ENCODE measurements at regions not wholly inside any gene's neighbourhood (a gene's known extent, or its start where the extent isn't known, plus 50 kb on each side); places are given as distances from the start of the nearest gene placed in this dataset.

DNA sequence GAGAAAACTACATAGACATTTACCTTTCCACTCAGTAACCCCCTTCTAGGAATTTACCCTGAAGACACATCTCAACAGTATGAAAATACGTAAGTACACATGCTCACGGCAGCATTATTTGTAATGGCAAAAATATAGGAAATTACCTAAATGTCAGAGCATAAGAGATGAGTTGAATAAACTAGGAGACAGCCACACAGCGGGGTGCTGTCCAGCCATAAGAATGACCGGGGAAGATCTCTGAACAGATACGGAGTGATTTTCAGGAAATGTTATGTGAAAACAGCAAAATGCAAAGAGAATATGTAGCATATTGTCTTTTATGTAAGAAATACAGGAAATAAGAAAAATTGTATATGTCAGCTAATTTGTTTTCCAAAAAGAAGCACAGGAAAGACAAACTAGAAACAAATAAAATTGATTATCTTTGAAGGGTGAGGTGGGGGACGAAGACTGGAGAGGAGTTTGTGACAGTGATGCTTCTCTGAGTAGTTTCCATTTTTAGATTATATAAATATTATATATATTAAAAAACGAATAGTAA, 195.4 kb downstream of the HAUS1 start:
- Histone ChIP-seq H3K36me3 (ENCODE audit: insufficient read depth, low read length) (no peaks in the 10 kb centered on the region), H3K9ac (ENCODE audit: low read depth, low read length) (no peak overlapping the region), H3K9me3 (ENCODE audit: control insufficient read depth, insufficient read depth, low read length) (peaks cover 6% of the 10 kb centered on the region; the same call in 1 of the 2 replicates), H3K4me1 (ENCODE audit: insufficient read depth, low read length) (no peaks in the 10 kb centered on the region)

DNA sequence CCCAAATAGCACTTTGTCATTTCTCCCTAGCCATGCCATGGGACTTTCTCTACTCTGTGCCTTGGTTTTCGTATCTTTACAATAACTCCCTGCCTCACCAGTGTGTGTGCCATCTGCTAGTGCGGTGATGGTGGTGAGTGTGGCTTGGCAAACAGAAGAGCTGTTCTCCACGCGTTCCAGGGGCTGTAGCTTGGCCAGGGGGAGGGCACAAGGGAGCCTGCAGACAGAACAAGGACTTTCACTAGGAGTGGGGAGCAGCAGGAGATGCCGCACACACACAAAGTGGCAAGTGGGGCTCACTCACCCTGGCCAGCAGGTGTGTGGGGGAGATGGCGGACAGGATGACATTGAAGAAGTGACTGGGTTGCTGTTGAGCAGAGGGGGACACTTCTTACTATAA, 196.9 kb downstream of the HAUS1 start:
- Histone ChIP-seq H3K36me3 (ENCODE audit: insufficient read depth, low read length) (no peaks in the 10 kb centered on the region), H3K4me1 (ENCODE audit: insufficient read depth, low read length) (no peaks in the 10 kb centered on the region), H3K9ac (ENCODE audit: low read depth, low read length) (no peak overlapping the region), H3K9me3 (ENCODE audit: control insufficient read depth, insufficient read depth, low read length) (peaks cover 7% of the 10 kb centered on the region)

DNA sequence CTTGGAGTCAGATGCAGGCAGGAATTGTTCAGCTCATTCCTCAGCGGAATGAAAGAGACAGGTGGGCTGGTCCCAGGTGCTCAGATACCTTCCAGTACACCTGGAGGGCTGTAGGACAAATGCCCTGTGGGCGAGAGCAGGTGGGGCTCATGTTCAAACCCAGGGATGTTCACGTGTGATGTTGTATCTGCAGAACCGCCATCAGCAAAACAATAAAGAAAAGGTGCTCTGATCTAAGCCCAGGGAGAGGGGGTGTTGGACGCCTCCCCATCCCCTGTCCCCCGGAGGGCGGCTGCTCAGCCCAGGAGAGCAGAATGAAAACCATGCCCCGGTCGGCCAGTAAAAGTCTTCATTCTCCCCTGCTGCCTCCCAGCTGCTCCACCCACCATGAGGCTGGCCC, 197.4 kb downstream of the HAUS1 start:
- Histone ChIP-seq H3K4me1 (ENCODE audit: insufficient read depth, low read length) (no peaks in the 10 kb centered on the region), H3K9me3 (ENCODE audit: control insufficient read depth, insufficient read depth, low read length) (peaks cover 12% of the 10 kb centered on the region), H3K36me3 (ENCODE audit: insufficient read depth, low read length) (no peaks in the 10 kb centered on the region), H3K9ac (ENCODE audit: low read depth, low read length) (no peak overlapping the region)

DNA sequence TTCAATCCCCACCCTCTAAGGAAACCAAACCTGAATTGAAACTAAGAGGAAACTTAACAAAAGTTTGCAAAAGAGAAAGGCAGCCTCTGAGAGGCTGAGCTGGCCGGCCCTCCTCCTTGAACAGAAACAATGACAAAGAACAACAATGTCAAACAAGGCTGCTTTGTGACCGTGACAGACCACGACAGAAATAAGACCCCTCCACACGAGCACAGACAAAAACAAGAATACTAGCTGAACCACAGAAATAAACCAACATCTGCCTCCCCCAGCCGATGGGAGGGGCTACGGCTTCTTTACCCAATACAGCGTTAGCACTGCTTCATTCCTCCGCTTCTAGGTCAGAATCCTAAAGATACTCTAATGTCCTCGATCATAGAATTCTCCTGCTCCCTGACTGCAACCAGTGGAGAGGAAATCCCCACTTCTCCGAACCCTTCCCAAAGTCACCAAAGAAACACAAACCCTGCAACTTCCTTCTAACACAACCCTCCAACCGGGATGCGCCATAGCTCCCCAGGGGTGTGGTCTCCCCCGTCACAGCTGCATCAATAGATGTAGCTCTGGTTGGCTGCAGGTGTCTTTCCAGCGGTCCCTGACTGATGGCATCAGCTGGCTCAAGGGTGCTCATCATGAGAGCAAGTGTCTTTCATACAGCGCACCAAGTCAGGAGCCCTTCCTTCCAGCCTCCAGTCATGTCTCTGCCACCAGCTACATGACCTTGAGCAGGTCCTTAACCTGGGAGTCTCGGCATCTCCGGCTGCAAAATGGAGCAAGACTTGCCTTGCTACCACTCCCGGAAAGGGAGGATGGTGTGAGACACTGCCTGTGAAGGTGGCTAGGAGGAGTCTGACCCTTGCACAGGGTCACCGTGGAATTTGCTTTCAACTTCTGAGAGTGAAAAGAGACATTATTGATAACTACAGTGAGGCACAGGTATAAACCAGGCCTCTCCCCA, 198.6 kb downstream of the HAUS1 start:
- H3K4me1 ChIP-seq (ENCODE audit: insufficient read depth, low read length) = no peaks in the 10 kb centered on the region
- no peaks in the 10 kb centered on the region for H3K36me3 ChIP-seq (ENCODE audit: insufficient read depth, low read length)
- no peak overlapping the region for H3K9ac ChIP-seq (ENCODE audit: low read depth, low read length)
- H3K9me3 ChIP-seq (ENCODE audit: control insufficient read depth, insufficient read depth, low read length) = peaks cover 12% of the 10 kb centered on the region

DNA sequence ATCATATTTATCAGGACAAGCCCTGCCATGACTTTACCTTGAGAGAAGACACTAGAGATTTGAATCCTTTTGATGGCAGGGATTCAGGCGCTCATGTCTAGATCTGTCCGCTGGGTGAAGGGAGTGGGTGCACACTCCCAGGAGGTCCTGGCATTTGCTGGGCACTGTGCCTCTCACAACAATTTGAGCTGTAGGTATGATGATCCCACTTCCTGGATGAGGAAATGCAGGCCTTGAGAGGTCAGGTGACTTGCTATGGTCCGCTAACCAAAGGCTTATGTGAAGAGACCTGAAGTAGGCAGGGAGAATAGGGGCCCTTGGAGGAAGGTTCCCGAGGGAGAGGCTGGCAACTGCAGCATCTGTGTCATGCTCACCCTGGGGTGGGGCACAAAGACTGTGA, 206.1 kb downstream of the HAUS1 start:
- no peak overlapping the region for H3K9ac ChIP-seq (ENCODE audit: low read depth, low read length)
- peaks cover 5% of the 10 kb centered on the region; the same call in 1 of the 2 replicates for H3K9me3 ChIP-seq (ENCODE audit: control insufficient read depth, insufficient read depth, low read length)
- no peaks in the 10 kb centered on the region for H3K4me1 ChIP-seq (ENCODE audit: insufficient read depth, low read length)
- H3K36me3 ChIP-seq (ENCODE audit: insufficient read depth, low read length) = no peaks in the 10 kb centered on the region

DNA sequence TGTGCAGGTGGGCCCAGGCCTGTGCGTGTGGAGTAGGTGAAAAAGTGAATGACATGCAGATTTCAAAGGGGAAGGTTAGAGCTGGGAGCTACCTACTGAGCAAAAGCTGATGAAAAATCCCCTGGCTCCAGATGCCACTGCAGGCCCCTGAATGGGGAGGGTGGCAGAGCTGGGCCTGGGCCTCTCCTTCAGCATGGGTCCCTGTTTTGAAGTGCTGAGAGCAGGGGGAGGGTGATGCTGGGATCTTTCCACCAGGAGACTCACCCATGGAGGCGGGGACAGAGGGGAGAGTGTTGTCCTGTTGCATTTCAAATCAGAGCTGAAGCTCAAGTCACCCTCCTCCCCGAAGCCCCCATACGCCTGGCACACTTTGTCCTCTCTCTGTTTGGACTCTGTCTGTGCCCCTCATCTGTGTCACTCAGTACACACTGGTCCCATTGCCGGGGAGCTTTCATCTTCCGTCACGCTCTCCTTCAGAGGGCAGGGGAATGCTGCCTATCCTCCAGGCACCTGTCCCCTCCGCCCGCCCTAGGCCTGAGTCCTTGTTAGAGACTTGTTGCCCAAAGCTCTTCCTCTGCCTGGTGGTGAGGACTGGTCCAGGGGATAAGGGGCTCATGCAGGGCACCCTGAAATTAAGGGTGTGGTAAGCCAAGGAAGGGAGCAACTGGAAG, 206.6 kb downstream of the HAUS1 start:
- H3K4me1 ChIP-seq (ENCODE audit: insufficient read depth, low read length) = no peaks in the 10 kb centered on the region
- peaks cover 5% of the 10 kb centered on the region; the same call in 1 of the 2 replicates for H3K9me3 ChIP-seq (ENCODE audit: control insufficient read depth, insufficient read depth, low read length)
- H3K36me3 ChIP-seq (ENCODE audit: insufficient read depth, low read length) = no peaks in the 10 kb centered on the region
- H3K9ac ChIP-seq (ENCODE audit: low read depth, low read length) = no peak overlapping the region

DNA sequence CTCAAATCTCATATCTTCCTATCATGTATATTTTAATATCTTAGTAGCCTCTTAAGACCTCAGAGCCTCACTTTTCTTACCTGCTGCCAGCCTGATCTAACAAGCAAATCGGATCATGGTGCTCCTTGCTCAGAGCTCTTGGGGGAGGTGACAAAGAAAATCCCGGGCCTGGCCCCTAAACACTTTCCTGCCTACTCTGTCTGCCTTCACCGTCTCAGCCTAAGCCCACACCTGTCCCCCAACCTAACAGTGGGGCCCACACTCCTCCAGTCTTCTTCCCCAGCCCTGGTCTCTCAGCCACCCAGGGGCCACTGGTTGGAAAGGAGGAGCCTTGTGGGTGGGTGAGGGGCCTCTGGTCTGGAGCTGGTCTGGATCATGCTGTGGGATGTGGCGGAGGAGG, 207.3 kb downstream of the HAUS1 start:
- peaks cover under 1% of the 10 kb centered on the region; the same call in 1 of the 2 replicates for H3K9me3 ChIP-seq (ENCODE audit: control insufficient read depth, insufficient read depth, low read length)
- no peaks in the 10 kb centered on the region for H3K4me1 ChIP-seq (ENCODE audit: insufficient read depth, low read length)
- H3K36me3 ChIP-seq (ENCODE audit: insufficient read depth, low read length) = no peaks in the 10 kb centered on the region
- H3K9ac ChIP-seq (ENCODE audit: low read depth, low read length) = no peak overlapping the region

DNA sequence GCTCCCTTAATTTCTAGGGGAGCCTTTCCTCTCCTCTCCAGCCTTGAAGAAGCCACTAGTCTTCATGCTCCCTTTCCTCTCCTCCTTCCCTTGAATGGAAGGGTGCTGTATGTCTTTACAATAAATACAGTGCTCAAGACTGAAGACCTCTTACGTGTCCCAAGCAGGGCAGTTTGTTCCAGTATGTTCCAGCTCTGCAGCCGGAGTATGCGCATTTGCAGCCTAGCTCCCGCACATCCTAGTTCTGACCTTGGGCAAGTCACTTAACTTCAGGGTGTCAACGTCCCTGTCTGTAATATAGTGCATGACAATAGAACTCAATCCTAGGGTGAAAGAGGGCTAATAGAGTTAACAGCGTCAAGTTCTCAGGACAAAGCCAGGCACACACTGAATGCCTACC, 208.0 kb downstream of the HAUS1 start:
- Histone ChIP-seq H3K9ac (ENCODE audit: low read depth, low read length) (no peak overlapping the region), H3K4me1 (ENCODE audit: insufficient read depth, low read length) (no peaks in the 10 kb centered on the region), H3K36me3 (ENCODE audit: insufficient read depth, low read length) (no peaks in the 10 kb centered on the region), H3K9me3 (ENCODE audit: control insufficient read depth, insufficient read depth, low read length) (no peaks in the 10 kb centered on the region)

DNA sequence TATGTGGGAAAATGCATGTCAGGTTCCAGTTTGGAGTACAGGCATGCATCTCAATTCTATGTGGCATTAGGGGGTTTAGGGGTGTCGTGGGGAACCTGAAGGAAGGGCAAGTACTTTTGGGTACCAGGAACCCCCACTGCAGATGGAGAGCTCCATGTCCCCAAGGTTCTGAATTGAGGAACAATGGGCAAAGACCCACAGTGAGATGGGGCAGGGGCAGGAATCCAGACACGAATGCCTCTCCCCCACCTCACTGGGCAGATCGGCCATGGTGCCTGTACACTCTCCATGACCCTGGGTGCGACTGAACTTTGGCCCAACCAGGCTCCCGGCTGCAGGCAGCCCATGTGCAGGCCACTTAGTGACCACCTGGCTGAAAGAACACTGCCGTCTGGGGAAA, 209.3 kb downstream of the HAUS1 start:
- Histone ChIP-seq H3K4me1 (ENCODE audit: insufficient read depth, low read length) (no peaks in the 10 kb centered on the region), H3K9ac (ENCODE audit: low read depth, low read length) (no peak overlapping the region), H3K9me3 (ENCODE audit: control insufficient read depth, insufficient read depth, low read length) (no peaks in the 10 kb centered on the region), H3K36me3 (ENCODE audit: insufficient read depth, low read length) (no peaks in the 10 kb centered on the region)

DNA sequence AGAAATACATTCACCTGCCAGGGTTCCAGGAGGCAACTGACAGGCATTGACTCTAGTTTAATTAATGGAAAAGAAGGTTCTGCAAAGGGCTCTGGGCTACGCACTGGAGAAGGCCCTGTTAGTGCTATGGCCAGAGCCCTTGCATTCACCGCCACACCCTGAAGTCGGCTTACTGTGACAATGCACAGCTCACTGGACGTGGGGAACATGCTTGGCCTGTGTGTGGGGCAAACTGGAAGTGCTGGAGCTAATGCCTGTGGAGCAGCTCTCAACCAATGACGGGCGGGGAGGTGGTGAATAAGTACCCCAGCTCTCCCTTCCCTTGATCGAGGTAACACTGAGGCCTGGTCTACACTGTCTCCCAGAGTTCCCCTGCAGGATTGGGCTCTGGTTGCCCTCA, 209.8 kb downstream of the HAUS1 start:
- Histone ChIP-seq H3K9ac (ENCODE audit: low read depth, low read length) (no peak overlapping the region), H3K36me3 (ENCODE audit: insufficient read depth, low read length) (no peaks in the 10 kb centered on the region), H3K4me1 (ENCODE audit: insufficient read depth, low read length) (no peaks in the 10 kb centered on the region), H3K9me3 (ENCODE audit: control insufficient read depth, insufficient read depth, low read length) (no peaks in the 10 kb centered on the region)

DNA sequence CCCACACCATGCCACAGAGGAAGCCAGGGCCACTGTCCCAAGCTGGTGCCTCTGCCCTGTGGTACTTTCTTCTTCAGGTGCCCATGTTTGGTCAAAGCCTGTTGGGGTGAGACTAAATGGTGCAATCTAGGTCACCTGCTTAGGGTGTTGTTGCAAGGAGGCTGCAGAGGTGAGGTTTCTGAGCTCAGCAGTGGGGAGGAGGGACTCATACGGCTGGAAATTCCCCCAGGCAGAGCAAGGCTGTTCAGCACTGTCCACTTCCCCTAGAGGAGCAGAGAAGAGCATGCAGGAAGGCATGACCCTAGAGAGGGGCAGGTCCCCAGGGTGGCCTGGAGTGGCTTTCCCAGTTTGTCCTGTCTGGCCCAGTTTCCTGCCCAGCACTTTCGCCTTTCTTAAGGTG, 211.0 kb downstream of the HAUS1 start:
- Histone ChIP-seq H3K36me3 (ENCODE audit: insufficient read depth, low read length) (no peaks in the 10 kb centered on the region), H3K9me3 (ENCODE audit: control insufficient read depth, insufficient read depth, low read length) (no peaks in the 10 kb centered on the region), H3K4me1 (ENCODE audit: insufficient read depth, low read length) (no peaks in the 10 kb centered on the region), H3K9ac (ENCODE audit: low read depth, low read length) (no peak overlapping the region)

DNA sequence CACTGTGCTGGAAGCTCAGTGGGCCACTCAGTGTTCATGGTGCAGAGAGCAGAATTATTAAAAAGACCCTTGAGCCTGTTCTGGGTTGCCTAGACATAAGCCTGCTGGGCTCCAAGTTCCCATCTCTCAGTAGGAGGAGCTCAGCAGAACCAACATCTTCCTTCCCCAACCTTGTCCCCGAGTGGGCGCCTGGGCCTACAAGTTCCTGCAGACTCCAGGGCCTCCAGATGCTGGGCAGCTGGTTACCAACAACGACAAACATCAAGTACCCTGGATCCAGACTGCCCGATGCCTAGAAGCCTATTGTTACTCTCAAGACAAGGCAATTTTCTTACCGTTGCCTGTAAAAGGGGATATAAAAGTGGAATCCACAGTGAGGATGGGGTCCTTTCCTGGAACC, 214.2 kb downstream of the HAUS1 start:
- peaks cover 15% of the 10 kb centered on the region for H3K4me1 ChIP-seq (ENCODE audit: insufficient read depth, low read length)
- H3K9ac ChIP-seq (ENCODE audit: low read depth, low read length) = no peak overlapping the region
- no peaks in the 10 kb centered on the region for H3K36me3 ChIP-seq (ENCODE audit: insufficient read depth, low read length)
- no peaks in the 10 kb centered on the region for H3K9me3 ChIP-seq (ENCODE audit: control insufficient read depth, insufficient read depth, low read length)

DNA sequence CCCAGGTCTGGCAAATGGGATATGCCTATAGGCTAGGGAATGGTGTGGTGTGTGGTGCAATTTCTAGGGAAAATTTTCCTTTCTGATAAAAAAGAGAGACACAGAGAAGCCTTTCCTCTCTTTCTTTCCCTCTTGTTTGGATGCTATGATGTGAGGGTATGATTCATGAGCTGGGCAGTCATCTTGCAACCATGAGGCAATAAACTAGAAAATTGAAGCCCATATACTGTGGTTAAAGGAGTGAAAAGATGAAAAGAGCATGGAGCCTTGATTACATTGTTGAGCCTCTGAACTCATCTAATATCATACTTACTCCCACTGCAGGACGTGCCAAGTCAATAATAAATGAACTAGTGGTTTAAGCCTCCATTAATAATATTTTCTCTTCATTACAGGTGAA, 215.6 kb downstream of the HAUS1 start:
- no peaks in the 10 kb centered on the region for H3K36me3 ChIP-seq (ENCODE audit: insufficient read depth, low read length)
- peaks cover 19% of the 10 kb centered on the region for H3K4me1 ChIP-seq (ENCODE audit: insufficient read depth, low read length)
- no peaks in the 10 kb centered on the region for H3K9me3 ChIP-seq (ENCODE audit: control insufficient read depth, insufficient read depth, low read length)
- no peak overlapping the region for H3K9ac ChIP-seq (ENCODE audit: low read depth, low read length)

DNA sequence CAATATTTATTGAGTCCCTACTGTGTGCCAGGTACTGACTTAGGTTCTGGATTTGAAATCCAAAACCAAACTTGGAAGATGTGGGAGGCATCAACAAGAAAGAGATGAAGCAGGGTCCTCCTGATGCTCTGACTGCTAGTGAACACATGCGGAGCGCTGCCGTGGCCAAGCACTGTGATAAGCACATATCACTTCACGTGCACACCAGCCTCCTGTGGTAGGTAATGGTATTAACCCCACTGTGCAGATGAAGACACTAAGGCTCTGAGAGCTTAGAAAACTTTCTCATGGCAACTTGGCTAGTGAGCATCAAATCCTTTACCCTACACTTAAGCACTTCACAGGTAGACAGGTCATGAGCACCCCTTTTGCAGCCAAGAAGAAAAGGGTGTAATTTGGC, 216.1 kb downstream of the HAUS1 start:
- Histone ChIP-seq H3K9ac (ENCODE audit: low read depth, low read length) (no peak overlapping the region), H3K9me3 (ENCODE audit: control insufficient read depth, insufficient read depth, low read length) (no peaks in the 10 kb centered on the region), H3K36me3 (ENCODE audit: insufficient read depth, low read length) (no peaks in the 10 kb centered on the region), H3K4me1 (ENCODE audit: insufficient read depth, low read length) (peaks cover 19% of the 10 kb centered on the region)

Measured in ES-I3 (cell line).